Neural cell (in vitro differentiated cells): ENCODE measurements at regions not wholly inside any gene's neighbourhood (a gene's known extent, or its start where the extent isn't known, plus 50 kb on each side); places are given as distances from the start of the nearest gene placed in this dataset.
"Not testable (repeated sequence)": the region's sequence is repeated elsewhere in the genome, so short reads cannot be mapped to it uniquely, and the experiment has no call there.

ENCODE experiments used
- EP300 ChIP-seq: fragments of 450-650 bp; conservative IDR thresholded peaks from 2 replicates; pipeline ENCODE4 v1.6.1; 2014; ENCODE audit warnings: antibody characterized with exemption, mild to moderate bottlenecking, moderate library complexity; ENCODE audit not compliant: poor library complexity, severe bottlenecking
- POLR2AphosphoS5 ChIP-seq: IDR thresholded peaks from 2 replicates; pipeline ENCODE4 v1.6.1; 2012
- RAD21 ChIP-seq: fragments of 450-650 bp; conservative IDR thresholded peaks from 2 replicates; pipeline ENCODE4 v1.6.1; 2014; ENCODE audit warnings: antibody characterized with exemption, mild to moderate bottlenecking, moderate library complexity
- SMC3 ChIP-seq: fragments of 450-650 bp; conservative IDR thresholded peaks from 2 replicates; pipeline ENCODE4 v1.6.1; 2014; ENCODE audit warnings: antibody characterized with exemption, mild to moderate bottlenecking, moderate library complexity; ENCODE audit not compliant: poor library complexity
- TF ChIP-seq, protein P1 (sequence below): fragments of 450-650 bp; IDR thresholded peaks from 2 replicates; pipeline ENCODE4 v1.5.1; 2014; ENCODE audit warnings: antibody characterized with exemption, mild to moderate bottlenecking, moderate library complexity; ENCODE audit not compliant: poor library complexity, severe bottlenecking

GRCh38 chr9:33700940-33701339 is 94.4 kb upstream of the PRSS3 start:
- TF ChIP-seq, protein P1, sequence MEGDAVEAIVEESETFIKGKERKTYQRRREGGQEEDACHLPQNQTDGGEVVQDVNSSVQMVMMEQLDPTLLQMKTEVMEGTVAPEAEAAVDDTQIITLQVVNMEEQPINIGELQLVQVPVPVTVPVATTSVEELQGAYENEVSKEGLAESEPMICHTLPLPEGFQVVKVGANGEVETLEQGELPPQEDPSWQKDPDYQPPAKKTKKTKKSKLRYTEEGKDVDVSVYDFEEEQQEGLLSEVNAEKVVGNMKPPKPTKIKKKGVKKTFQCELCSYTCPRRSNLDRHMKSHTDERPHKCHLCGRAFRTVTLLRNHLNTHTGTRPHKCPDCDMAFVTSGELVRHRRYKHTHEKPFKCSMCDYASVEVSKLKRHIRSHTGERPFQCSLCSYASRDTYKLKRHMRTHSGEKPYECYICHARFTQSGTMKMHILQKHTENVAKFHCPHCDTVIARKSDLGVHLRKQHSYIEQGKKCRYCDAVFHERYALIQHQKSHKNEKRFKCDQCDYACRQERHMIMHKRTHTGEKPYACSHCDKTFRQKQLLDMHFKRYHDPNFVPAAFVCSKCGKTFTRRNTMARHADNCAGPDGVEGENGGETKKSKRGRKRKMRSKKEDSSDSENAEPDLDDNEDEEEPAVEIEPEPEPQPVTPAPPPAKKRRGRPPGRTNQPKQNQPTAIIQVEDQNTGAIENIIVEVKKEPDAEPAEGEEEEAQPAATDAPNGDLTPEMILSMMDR = not testable (repeated sequence)
- TF ChIP-seq RAD21, SMC3, POLR2AphosphoS5, EP300: not testable (repeated sequence)
